Mucosa of gallbladder (tissue), 1 donor: ENCODE measurements at regions not wholly inside any gene's neighbourhood (a gene's known extent, or its start where the extent isn't known, plus 50 kb on each side); places are given as distances from the start of the nearest gene placed in this dataset.
"Not testable (repeated sequence)": the region's sequence is repeated elsewhere in the genome, so short reads cannot be mapped to it uniquely, and the experiment has no call there.

ENCODE experiments used
- DNase-seq: peaks from one replicate; pipeline ENCODE4 v3.0.0-alpha.2; 2020; ENCODE audit warnings: low spot score
- donor health status: DM: no; HTN: no; CAD: no.

DNA sequence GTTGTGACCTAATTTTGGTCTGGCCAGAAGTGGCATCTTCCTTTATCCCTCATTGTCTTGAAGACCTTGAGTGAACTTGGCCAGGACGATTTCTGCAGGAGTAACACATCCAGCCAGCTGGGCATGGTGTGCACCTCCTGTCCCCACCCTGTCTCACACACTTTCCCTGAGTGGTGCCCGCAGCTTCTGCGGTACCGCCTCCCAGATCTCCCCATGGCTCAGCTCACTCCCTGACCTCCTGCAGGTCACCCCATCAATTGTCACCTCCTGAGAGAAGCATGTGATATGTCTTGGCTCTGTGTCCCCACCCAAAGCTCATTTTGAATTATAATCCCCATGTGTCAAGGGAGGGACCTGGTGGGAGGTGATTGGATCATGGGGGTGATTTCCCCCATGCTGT lies 50.2 kb upstream of the TP53I11 start:
- DNase-seq: no peak

DNA sequence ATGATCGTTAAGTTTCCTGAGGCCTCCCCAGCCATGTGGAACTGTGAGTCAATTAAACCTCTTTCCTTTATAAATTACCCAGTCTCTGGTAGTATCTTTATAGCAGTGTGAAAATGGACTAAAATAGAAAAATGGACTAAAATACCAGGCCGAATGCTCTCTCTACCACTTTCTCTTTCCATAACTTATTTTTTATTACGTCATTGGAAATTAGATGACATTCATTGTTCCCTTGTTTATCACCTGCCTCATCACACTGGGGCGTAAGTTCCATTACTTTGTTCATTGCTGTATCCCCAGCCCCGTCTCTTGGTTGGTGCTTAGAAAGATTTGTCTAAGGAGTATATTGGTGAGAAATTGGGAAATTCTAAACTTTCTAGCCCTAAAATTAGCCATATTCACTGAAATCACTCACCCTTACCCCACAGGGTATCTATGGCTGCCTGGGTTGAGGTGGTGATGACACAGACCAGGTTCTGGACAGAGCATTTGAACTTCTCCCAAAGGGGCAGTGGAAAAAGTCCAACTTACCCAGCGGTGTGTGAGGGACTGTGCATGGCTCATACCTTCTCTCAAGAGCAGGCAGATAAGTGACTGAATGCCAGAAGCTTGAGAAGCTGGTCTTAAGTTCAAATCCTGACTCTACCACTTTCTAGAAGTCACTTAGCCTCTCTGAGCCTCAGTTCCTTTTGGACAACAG lies 50.9 kb upstream of the TP53I11 start:
- DNase-seq: no peak

DNA sequence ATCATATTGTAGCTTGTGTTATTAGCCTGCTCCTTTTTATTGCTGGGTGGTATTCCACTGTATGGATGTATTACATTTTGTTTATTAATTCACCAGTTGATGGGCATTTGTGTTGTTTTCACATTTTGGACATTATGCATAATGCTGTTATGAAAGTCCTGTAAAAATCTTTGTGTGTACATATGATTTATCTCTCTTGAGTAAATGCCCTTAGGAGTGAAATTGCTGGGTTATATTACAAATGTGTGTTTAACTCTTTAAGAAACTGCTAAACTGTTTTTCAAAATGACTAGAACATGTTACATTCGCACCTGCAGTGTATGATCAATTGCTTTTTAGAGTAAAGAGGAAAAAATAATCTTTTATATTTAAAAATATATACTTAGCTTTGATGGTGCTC lies 54.4 kb upstream of the TP53I11 start:
- DNase-seq: no peak

DNA sequence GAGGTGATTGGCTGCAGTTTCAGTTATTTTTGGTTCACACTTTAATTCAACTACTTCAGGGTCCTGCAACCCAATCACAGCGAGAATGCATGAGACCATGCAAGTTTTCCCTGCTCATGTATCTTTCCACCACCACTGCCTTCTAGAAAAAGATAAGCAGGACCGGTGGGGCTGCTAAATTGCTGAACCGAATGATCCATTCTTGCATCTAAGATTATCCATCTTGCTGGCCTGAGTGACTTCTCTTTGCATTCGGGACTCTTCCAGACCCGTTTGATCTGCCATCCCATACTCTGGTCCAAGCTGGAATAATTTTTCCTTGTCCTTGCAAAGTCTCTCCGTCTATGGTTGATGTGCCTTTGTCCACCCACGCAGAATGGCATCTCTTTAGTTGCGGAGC lies 56.3 kb upstream of the TP53I11 start:
- no peak for DNase-seq

DNA sequence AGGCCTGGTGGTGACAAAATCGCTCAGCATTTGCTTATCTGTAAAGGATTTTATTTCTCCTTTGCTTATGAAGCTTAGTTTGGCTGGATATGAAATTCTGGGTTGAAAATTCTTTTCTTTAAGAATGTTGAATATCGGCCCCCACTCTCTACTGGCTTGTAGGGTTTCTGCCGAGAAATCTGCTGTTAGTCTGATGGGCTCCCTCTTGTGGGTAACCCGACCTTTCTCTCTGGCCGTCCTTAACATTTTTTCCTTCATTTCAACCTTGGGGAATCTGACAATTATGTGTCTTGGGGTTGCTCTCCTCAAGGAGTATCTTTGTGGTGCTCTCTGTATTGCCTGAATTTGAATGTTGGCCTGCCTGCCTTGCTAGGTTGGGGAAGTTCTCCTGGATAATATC lies 65.3 kb upstream of the TP53I11 start:
- not testable (repeated sequence) for DNase-seq

DNA sequence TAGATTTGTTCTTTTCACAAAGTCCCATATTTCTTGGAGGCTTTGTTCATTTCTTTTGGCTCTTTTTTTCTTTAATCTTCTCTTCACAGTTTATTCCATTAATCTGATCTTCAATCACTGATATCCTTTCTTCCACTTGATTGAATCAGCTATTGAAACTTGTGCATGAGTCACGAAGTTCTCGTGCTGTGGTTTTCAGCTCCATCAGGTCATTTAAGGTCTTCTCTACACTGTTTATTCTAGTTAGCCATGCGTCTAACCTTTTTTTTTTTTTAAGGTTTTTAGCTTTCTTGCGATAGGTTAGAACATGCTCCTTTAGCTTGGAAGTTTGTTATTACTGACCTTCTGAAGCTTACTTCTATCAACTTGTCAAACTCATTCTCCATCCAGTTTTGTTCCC lies 65.8 kb upstream of the TP53I11 start:
- not testable (repeated sequence) for DNase-seq

DNA sequence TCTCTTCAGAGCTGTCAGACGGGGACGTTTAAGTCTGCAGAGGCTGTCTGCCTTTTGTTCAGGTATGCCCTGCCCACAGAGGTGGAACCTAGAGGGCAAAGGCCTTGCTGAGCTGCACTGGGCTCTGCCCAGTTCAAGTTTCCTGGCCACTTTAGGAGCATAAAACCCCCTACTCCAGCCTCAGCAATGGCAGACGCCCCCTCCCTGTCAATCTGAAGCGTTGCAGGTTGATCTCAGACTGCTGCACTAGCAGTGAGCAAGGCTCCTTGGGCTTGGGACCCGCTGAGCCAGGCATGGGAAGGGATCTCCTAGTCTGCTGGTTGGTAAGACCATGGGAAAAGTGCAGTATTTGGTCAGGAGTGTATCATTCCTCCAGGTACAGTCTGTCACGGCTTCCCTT lies 66.6 kb upstream of the TP53I11 start:
- no peak for DNase-seq

DNA sequence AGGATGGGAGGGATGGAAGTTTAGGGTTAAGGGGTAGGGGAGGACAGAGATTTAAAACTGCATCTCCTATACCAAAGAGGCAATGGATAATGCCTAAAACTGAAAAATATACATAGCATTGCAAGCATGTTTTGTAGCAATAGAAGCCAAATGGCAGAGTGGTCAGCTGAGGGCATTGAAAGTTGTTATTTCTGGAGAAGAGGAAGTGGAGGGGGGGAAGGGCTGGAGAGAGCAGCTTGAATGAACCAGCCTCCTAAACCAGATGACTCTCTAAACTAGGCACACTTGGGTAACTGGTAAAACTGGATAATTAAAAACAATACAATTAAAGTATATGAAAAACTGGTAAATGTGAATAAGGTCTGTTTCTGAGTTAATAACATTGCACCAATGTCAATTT lies 70.3 kb upstream of the TP53I11 start:
- no peak for DNase-seq

DNA sequence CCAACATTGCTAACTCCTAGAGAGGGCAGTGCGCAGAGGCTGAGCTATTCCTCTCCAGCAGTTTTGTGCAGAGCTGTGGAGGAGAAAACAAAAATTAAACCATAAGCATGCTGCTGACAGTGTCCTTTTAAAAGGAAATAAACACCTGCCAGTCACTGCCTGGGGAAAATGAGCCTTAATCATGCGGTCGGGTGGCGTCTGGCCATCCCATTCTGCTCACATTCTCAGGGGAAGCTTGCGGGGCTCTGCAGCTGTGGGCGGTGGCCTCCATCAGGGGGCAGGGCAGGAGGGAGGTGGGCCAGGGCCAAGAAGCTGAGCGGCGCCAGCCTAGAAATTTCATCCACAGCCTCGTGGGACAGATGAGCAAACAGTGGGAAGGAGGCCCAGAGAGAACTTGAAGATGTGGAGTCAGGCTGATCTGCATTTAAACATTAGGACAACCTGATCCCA lies 71.0 kb upstream of the TP53I11 start:
- peak; percentile 45 for DNase-seq

DNA sequence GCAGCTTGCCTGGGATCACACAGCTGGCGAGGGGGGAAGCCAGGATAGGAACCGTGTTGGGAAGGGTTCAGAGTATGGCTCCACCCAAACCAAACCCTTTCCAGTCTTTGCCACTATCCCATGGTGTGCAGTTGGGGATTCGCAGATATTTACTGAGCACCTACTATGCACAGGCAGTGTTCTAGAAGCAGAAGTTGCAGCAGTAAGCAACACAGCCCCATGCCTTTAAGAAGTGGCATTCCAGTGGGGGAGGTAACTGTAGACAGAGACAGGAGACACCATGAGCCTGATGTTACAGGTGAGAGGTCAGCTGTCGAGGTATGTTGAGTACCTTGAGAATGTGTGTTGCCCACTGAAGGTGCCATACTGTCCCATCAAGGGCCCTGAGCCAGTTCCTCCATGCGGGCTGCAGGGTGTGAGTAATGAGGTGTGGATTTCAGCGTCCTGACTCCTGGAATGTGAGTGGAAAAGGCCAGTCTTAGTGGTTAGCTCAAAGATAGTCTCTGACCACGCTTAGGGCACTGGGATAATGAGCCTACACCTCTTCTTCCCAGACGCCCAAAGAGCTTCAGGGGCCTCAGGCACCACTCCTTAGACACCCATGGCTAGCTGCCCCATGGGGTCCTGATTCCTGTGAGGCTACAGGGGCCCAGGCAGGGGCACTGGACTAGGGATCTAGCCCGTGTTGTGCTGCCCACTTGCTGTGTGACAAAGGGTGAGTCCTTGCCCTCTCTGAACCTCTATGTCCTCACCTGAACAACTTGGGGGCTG lies 71.8 kb upstream of the TP53I11 start:
- DNase-seq: no peak

DNA sequence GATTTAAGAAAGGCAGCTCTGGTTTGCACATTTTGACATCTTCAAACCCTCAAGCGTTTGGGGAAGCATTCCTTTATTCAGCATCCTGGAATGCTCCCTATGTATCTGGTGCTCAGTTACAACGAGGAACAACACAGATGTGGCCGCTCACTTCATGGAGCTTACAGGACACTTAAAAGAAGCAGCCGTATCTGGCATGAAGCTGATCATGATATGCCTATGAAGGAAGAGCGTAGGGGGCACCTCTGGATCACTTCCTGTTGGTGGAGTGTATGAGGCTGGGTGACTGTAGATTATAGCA lies 72.3 kb upstream of the TP53I11 start:
- DNase-seq: no peak

DNA sequence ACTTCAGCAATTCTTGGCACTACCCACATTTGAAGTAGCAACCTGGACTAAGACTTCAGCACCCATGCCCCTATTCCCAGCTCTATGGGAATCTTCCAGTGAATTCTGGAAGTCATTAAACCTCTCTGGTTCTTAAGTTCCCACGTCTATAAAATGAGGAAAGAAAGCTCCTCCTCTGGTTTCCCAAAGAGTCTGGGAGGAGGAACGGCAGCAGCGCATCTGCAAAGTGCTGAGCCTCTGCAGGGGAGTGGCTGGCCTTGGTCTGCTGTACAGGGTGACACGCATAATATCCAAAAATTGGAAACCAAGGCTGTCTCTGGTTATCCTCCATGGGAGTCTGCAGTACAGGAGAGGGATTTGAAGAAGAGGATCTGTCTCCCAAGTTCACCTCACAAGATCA lies 73.6 kb upstream of the TP53I11 start:
- DNase-seq: no peak

DNA sequence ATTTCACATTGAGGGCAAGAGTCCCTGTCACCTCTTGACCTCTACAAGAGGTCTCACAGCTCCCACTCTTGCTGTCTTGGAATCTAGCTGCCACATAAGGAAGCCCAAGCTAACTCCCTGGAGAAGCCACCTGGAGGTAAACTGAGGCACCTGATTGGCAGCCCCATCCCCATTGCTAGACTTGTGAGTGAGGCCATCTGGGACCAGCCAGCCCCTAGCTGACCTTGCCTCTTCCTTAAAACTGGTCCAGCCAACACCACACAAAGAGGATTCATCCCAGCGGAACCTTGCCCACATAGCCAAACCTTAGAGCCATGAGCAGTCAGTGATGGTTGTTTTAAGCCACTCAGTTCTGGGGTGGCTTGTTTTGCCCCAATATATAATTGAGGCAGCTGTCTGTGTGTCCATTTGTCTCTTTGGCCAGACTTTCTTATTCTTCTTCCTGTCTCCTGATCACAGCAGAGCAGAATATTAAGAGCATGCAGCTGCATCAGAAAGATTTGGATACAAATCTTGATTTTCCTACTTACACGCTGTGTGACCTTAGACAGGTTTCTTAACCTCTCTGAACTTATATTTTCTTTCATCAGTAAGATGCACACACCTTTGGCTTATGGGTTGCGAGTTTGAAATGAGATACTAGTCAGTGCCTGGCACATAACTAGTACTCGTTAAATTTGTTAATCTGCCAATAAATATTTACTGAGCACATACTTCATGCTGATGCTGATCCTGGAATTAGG lies 74.3 kb upstream of the TP53I11 start:
- DNase-seq: no peak

DNA sequence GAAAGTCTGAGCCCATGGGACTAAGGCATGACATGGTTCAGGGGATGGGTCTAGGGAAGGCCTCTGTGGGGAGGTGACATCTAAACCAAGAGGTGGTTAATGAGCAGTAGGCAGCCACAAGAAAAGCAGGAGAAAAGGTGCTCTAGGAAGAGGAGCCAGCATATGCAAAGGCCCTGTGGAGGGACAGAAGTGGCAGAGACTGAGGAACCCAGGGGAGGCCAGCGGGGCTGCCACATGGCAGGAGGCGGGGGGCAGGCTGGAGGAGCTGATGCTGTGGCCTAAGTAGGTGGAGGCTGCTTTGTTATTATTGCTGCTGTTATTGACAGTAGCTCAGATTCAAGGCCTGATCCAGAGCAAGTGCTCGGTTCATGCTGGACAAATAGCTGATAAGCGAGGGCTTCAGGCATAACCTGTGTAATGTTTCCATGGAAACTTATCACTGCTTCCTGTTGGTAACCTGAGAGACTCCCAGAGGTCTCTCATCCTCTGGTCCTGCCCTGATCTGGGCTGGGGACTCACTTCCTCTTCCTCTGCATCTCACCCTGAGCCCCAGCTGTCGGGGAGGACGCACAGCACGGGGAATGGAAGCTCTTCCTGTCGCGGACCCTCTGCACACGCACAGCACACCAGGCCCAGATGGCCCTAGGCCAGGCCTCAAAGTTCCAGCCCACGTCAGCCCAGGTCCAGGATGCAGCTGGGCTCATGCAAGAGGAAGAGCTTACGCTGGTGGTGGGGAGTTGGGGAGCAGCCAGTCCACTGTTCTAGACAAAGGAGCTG lies 75.2 kb upstream of the TP53I11 start:
- DNase-seq: peak; percentile 56

DNA sequence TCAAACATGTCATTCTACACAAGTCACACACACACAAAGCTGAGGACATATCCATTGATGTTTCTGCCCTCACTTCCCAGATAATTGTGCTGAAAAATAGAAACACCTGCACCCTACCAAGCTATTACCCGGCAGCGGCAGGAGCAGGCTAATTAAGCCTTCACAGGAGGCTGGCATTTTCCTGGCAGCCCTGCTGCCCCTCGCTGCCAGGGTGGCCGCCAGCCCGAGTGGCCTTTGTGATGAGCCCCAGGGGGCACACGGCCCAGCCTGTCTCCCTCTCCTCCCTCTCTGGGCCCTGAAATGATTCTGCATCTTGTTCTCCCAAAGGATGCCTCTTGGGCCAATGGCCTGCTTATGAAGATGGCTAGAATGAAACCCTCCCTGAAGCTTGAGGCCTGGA lies 76.2 kb upstream of the TP53I11 start:
- DNase-seq: no peak

DNA sequence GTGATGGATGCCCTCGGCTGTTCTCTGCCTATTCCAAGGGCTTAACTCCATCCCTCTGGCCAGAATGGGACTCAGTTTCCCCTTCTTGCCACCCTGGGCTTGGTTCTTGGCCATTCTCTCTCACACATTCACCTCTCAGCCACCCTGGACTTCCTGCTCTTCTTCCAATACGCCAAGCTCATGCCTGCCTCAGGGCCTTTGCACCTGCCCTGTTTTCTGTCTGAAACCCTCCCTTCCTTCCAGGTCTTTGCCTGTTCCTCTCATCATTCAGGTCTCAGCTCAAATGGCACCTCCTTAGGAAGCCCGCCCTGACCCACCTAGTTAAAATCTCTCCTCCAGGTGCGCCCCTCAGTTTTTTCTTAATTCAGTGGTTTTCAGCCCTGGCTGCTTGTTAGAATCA lies 76.6 kb upstream of the TP53I11 start:
- no peak for DNase-seq

DNA sequence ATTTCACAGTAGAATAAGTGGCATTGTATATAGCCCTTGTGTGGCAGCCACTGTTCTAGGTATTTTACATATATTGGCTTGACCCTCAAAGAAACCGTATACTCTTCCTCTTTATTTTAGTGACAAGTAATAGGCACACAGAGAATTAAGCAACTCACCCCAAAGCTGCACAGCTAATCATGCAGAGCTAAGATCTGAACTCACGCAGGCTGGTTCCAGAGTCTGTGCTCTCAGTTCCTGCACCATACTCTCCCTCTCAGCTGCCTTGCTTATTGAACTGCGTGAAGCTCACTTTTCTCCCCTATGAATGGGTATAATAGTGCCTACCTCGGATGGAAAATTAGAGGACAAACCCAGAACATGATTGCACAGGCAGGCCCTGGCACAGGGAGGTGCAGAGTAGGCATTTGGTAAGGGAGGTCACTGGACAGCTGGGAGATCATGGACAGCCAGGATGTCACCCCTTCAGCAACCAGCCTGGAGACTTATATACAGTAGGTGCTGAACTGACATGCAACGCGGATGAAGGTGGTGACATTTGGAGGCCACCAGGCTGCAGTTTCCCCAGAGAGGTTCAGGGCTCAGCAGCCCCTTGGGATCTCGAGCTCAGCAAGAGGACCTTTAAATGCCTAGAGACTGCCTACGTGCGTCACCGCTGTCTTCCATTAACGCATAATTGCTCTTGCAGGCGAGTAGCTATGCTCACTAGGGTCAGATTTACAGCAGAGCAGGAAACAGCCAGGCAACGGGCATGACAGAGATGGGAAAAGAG lies 78.4 kb upstream of the TP53I11 start:
- no peak for DNase-seq

DNA sequence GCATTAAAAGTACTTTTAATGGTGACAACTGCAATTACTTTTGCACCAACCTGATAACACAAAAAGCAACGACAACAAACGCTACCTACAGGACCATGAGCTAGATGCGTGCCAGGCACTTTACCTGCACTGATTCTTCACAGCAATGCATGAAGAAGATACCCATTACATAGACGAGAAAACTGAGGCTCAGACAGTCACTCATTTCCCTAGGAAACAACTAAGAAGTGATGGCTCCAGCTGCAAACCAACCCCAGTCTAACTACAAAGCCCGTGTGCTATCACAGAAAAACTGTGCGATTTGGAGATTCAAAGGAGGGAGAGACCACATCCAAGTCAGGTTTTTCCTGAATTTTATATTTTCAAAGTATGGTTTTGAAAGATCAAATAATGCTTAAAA lies 80.1 kb upstream of the TP53I11 start:
- no peak for DNase-seq

DNA sequence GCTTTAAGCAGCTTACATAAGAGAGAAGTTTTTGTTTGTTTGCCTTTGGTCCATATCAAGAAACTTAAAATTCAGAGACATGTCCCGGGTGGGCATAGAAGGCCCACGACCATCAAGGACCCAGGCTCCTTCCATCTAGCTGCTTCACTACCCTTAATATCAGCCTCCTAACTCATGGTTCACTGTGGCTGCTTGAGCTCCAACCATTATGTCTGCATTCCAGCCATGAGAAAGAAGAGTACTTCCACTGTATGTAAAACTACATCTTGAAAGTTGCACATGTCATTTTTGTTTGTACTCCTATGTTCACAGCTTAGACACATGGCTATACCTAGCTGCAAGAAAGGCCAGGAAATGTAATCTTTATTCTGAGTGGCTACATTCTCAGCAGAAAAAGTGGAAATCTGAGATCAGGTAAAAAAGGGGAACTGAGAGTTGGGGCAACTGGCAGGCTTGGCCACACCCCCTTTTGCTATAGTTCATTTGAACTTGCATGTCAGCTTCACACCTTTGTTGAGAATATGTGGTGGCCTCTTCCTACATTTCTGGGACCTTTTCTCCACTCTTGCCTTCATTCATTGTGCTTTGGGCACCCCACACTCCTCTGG lies 81.3 kb upstream of the TP53I11 start:
- no peak for DNase-seq

DNA sequence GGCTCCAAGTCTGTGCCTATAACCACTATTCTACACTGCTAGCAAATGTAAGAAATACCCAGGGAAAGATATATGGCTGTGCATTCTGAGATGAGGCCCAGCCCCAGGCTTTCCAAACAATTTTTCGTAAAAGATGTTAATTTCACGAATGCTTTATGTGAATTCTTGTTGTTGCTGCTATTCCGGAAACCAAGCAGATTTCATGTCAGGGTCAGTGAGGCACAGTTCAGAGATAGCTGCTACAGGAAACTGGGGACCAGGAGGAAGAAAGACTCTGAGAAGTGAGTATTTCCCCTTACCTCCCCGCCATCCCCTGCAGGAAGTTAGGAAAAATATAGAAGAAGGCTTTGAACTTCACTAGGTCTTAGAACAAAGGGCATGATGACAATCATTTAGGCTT lies 84.7 kb upstream of the TP53I11 start:
- DNase-seq: no peak

DNA sequence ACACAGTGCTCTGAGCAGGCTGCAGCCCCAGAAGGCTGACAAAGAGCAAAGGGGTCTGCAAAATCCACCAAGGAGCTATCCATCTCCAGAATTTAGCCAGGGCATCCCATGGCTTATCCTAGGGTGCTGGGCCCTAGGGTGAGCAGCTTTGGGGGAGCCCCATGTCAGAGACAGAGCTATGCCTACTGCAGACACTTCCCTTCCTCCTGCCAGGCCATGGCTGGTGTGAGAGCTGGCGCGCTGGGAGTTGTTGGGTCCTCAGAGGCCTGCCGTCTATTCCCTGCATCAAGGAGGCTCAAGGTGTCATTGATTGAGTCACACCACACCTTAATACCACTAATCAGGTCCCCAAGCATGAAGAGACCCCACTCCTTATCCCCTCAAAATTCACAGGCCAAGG lies 85.3 kb upstream of the TP53I11 start:
- DNase-seq: no peak
